CD14-positive monocyte (primary cell): ENCODE measurements at regions not wholly inside any gene's neighbourhood (a gene's known extent, or its start where the extent isn't known, plus 50 kb on each side); places are given as distances from the start of the nearest gene placed in this dataset.

Experiments
- DNase-seq, 3 donors: peaks; one replicate each; pipeline ENCODE4 v3.0.0-alpha.2; 2011 to 2022
- H2AFZ ChIP-seq: 2 replicates; pipeline ENCODE4 v1.6.0; 2012; ENCODE audit warnings: mild to moderate bottlenecking, low read depth, low read length, inconsistent platforms; ENCODE audit not compliant: insufficient read depth, poor library complexity, severe bottlenecking
- H3K27ac ChIP-seq, 2 donors: 1 replicate in 1 of 2; 2 replicates in 1 of 2; pipeline ENCODE4 v1.5.1; 2012 to 2013; ENCODE audit warnings: low read length in 2 of 2, control low read depth in 1 of 2, inconsistent platforms in 1 of 2, low read depth in 1 of 2, mild to moderate bottlenecking in 1 of 2
- H3K27me3 ChIP-seq, 2 donors: one replicate each; pipeline versions ENCODE4 v1.6.0 to v1.6.1; 2011 to 2013; ENCODE audit warnings: low read length in 2 of 2; ENCODE audit not compliant: control insufficient read depth in 2 of 2, insufficient read depth in 2 of 2
- H3K36me3 ChIP-seq, 2 donors: replicated peaks in 1 of 2; 1 replicate in 1 of 2; 2 replicates in 1 of 2; pipeline versions ENCODE4 v1.5.1 to v1.6.1; 2012 to 2013; ENCODE audit warnings: low read length in 2 of 2, control low read depth in 1 of 2, inconsistent platforms in 1 of 2, mild to moderate bottlenecking in 1 of 2; ENCODE audit not compliant: insufficient read depth in 2 of 2, control insufficient read depth in 1 of 2
- H3K4me1 ChIP-seq, 2 donors: 1 replicate in 1 of 2; 2 replicates in 1 of 2; pipeline versions ENCODE4 v1.5.1 to v1.6.1; 2012 to 2013; ENCODE audit warnings: low read length in 2 of 2, control low read depth in 1 of 2, inconsistent platforms in 1 of 2, mild to moderate bottlenecking in 1 of 2, moderate library complexity in 1 of 2; ENCODE audit not compliant: insufficient read depth in 2 of 2, control insufficient read depth in 1 of 2
- H3K4me2 ChIP-seq: replicated peaks from 2 replicates; pipeline ENCODE3; 2012; ENCODE audit warnings: low read length, moderate library complexity, mild to moderate bottlenecking; ENCODE audit not compliant: poor library complexity, severe bottlenecking; ENCODE audit errors: extremely low read depth
- H3K4me3 ChIP-seq, 3 experiments: fragments of 200-600 bp in 1 of 3; sonication (generic) in 1 of 3; replicated peaks in 1 of 3; 1 replicate in 2 of 3; 2 replicates in 1 of 3; pipeline ENCODE4 v1.5.1; 2011 to 2013; ENCODE audit warnings: low read length in 3 of 3, mild to moderate bottlenecking in 3 of 3, control low read depth in 2 of 3, low read depth in 2 of 3, inconsistent platforms in 1 of 3, moderate library complexity in 1 of 3
- H3K79me2 ChIP-seq: 2 replicates; pipeline ENCODE4 v1.6.0; 2012; ENCODE audit warnings: mild to moderate bottlenecking, control low read depth, inconsistent platforms, low read length, moderate library complexity; ENCODE audit not compliant: insufficient read depth
- H3K9ac ChIP-seq: 2 replicates; pipeline ENCODE4 v1.6.0; 2017; ENCODE audit warnings: low read length, mild to moderate bottlenecking; ENCODE audit not compliant: insufficient read depth, poor library complexity, severe bottlenecking
- H3K9me3 ChIP-seq, 2 donors: replicated peaks in 1 of 2; 1 replicate in 1 of 2; 2 replicates in 1 of 2; pipeline versions ENCODE4 v1.5.1 to v1.6.1; 2012 to 2013; ENCODE audit warnings: low read length in 2 of 2, control low read depth in 1 of 2; ENCODE audit not compliant: control insufficient read depth in 1 of 2, insufficient read depth in 1 of 2
- H4K20me1 ChIP-seq: 2 replicates; pipeline ENCODE4 v1.6.0; 2012; ENCODE audit warnings: mild to moderate bottlenecking, low read length, control low read depth, moderate library complexity; ENCODE audit not compliant: insufficient read depth
- H3K27ac Mint-ChIP-seq, 7 donors: one replicate each; pipeline ENCODE4 v1.8.0; 2020; ENCODE audit warnings: mild to moderate bottlenecking in 7 of 7, mixed read lengths in 7 of 7, moderate library complexity in 6 of 7, inconsistent platforms in 2 of 7
- H3K27me3 Mint-ChIP-seq, 3 donors: one replicate each; pipeline ENCODE4 v1.8.0; 2021 to 2022; ENCODE audit warnings: low read depth in 3 of 3, mild to moderate bottlenecking in 3 of 3, mixed read lengths in 3 of 3, moderate library complexity in 3 of 3, inconsistent platforms in 1 of 3
- H3K36me3 Mint-ChIP-seq, 2 donors: one replicate each; pipeline ENCODE4 v1.8.0; 2020; ENCODE audit warnings: mixed read lengths in 2 of 2, inconsistent platforms in 1 of 2, mild to moderate bottlenecking in 1 of 2
- H3K4me1 Mint-ChIP-seq: one replicate; pipeline ENCODE4 v1.8.0; 2020; ENCODE audit warnings: mild to moderate bottlenecking, mixed read lengths
- H3K4me3 Mint-ChIP-seq, 2 donors: one replicate each; pipeline ENCODE4 v1.8.0; 2020; ENCODE audit warnings: mild to moderate bottlenecking in 2 of 2, mixed read lengths in 2 of 2, moderate library complexity in 1 of 2
- H3K9me3 Mint-ChIP-seq, 7 donors: one replicate each; pipeline ENCODE4 v1.8.0; 2020 to 2022; ENCODE audit warnings: mixed read lengths in 7 of 7, mild to moderate bottlenecking in 6 of 7, moderate library complexity in 6 of 7, inconsistent platforms in 2 of 7
- CTCF ChIP-seq: fragments of 200-600 bp; IDR thresholded peaks from one replicate; pipeline ENCODE4 v1.8.0; 2022; ENCODE audit warnings: antibody characterized with exemption, mild to moderate bottlenecking
- WGBS: methylation state at CpG from one replicate; pipeline ENCODE4 v1.1.5; 2013; ENCODE audit warnings: missing lambda C conversion rate; ENCODE audit not compliant: insufficient coverage; 5-methylcytosine and 5-hydroxymethylcytosine counted together
- intact Hi-C, 2 donors: fragments of 100-400 bp; cut with micrococcal nuclease; formaldehyde crosslinking; loops; one replicate each; pipeline versions ENCODE4 v1.15.0 to v1.15.1; 2023

GRCh38 chr2:176702131-176702530 is 432.9 kb downstream of the MTX2 start:
- Mint-ChIP-seq H3K9me3 (no peaks in the 10 kb centered on the region), H3K27ac (no peak overlapping the region), H3K4me1 (no peaks in the 10 kb centered on the region), H3K4me3 (no peak overlapping the region), H3K27me3 (peaks cover 2 to 4% (median 2%) of the 10 kb centered on the region in 3 donors), H3K36me3 (no peaks in the 10 kb centered on the region)
- H3K27ac ChIP-seq = no peak overlapping the region
- no CpG with 5 or more reads among the region's 1 CpG for WGBS
- no peak overlapping the region for H3K4me2 ChIP-seq
- no peaks in the 10 kb centered on the region for H3K79me2 ChIP-seq
- no peak for DNase-seq
- H3K4me1 ChIP-seq = no peaks in the 10 kb centered on the region
- no peaks in the 10 kb centered on the region for H4K20me1 ChIP-seq
- H3K27me3 ChIP-seq = no peaks in the 10 kb centered on the region
- H3K9me3 ChIP-seq = no peaks in the 10 kb centered on the region
- no peak overlapping the region for H3K9ac ChIP-seq
- no peaks in the 10 kb centered on the region for H3K36me3 ChIP-seq
- TF ChIP-seq CTCF = no peak
- intact Hi-C loops = no loop called here
- no peak overlapping the region for H2AFZ ChIP-seq
- no peak overlapping the region for H3K4me3 ChIP-seq

- DNase-seq = no peak
- no peaks in the 10 kb centered on the region for H3K4me1 Mint-ChIP-seq
- H3K9me3 Mint-ChIP-seq = peaks cover 0 to 3% (median 0%) of the 10 kb centered on the region in 7 donors
- Histone ChIP-seq H3K9ac (no peak overlapping the region), H3K4me3 (no peak overlapping the region), H4K20me1 (no peaks in the 10 kb centered on the region), H3K4me1 (no peaks in the 10 kb centered on the region), H3K36me3 (no peaks in the 10 kb centered on the region), H3K9me3 (peaks cover 0 to 2% of the 10 kb centered on the region in 2 donors), H3K27me3 (no peaks in the 10 kb centered on the region), H2AFZ (no peak overlapping the region), H3K79me2 (no peaks in the 10 kb centered on the region), H3K27ac (no peak overlapping the region), H3K4me2 (no peak overlapping the region)
- peaks cover 2 to 4% (median 2%) of the 10 kb centered on the region in 3 donors for H3K27me3 Mint-ChIP-seq
- H3K36me3 Mint-ChIP-seq = no peaks in the 10 kb centered on the region
- TF ChIP-seq CTCF = no peak
- intact Hi-C loops = no loop called here
- no peak overlapping the region for H3K4me3 Mint-ChIP-seq
- no peak overlapping the region for H3K27ac Mint-ChIP-seq
- no CpG with 5 or more reads among the region's 3 CpGs for WGBS
Measured at GRCh38 chr2:176704282-176704858, 435.1 kb downstream of the MTX2 start.
